Muscle of leg (tissue), 3 donors: ENCODE measurements at regions not wholly inside any gene's neighbourhood (a gene's known extent, or its start where the extent isn't known, plus 50 kb on each side); places are given as distances from the start of the nearest gene placed in this dataset.

ENCODE experiments used
- DNase-seq: peaks from one replicate; pipeline ENCODE4 v3.0.0; 2013
- H3K27ac ChIP-seq: one replicate; pipeline ENCODE4 v1.5.1; 2013; ENCODE audit warnings: mild to moderate bottlenecking, low read length, control low read depth
- H3K27me3 ChIP-seq: one replicate; pipeline ENCODE4 v1.6.1; 2013; ENCODE audit warnings: low read length; ENCODE audit not compliant: control insufficient read depth, insufficient read depth
- H3K36me3 ChIP-seq: one replicate; pipeline ENCODE4 v1.6.1; 2013; ENCODE audit warnings: low read length; ENCODE audit not compliant: control insufficient read depth, insufficient read depth
- H3K4me1 ChIP-seq: one replicate; pipeline ENCODE4 v1.6.1; 2013; ENCODE audit warnings: low read length; ENCODE audit not compliant: control insufficient read depth, insufficient read depth
- H3K4me3 ChIP-seq: one replicate; pipeline ENCODE4 v1.5.1; 2013; ENCODE audit warnings: low read length, control low read depth
- H3K9me3 ChIP-seq: replicated peaks from 2 replicates; pipeline ENCODE4 v1.6.1; 2013; ENCODE audit warnings: low read depth, low read length; ENCODE audit not compliant: control insufficient read depth
- WGBS: methylation state at CpG from one replicate; pipeline ENCODE4 v1.1.5; 2013; ENCODE audit warnings: missing lambda C conversion rate; ENCODE audit not compliant: insufficient coverage; 5-methylcytosine and 5-hydroxymethylcytosine counted together

DNA sequence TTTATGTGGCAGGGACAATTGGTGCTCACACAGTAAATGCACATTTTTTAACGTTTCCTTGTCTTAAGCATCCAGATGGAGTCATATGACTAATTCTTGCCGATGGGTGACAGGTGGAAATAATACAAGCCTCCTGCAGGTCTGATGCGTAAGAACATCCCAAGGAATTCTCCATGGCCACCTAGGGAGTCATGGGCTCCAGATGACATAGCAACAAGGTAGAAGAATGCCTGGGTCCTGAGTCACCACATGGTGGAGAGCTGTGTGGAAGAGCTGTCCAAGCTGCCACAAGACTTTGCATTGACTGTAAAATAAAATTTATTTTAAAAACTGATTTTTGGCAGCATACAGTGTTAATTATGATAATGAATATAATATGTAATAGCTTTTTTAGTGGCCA, 77.0 kb upstream of the MAP3K7 start:
- no peak for DNase-seq
- Histone ChIP-seq H3K27ac (no peak overlapping the region), H3K9me3 (no peaks in the 10 kb centered on the region), H3K36me3 (no peaks in the 10 kb centered on the region), H3K4me1 (no peaks in the 10 kb centered on the region), H3K4me3 (no peak overlapping the region), H3K27me3 (no peaks in the 10 kb centered on the region)
- 100% methylated on average over 3 of the region's 3 CpGs for WGBS

DNA sequence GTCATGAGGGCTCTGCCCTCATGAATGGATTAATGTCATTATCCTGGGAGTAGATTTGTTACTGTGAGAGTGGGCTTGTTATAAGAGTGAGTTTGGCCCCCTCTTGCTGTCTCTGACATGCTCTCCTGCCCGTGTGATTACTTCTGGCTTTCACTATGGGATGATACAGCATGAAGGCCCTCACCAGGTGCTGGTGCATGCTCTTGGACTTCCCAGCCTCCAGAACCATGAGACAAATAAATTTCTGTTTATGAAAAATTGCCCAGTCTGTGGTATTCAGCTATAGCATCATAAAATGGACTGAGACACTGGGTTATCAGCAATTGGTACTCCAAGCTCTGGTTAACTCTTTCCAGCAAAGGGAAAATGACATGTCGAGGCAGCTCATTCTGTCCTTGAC, 76.2 kb upstream of the MAP3K7 start:
- H3K9me3 ChIP-seq = no peaks in the 10 kb centered on the region
- H3K4me1 ChIP-seq = no peaks in the 10 kb centered on the region
- no peak overlapping the region for H3K27ac ChIP-seq
- no peak for DNase-seq
- H3K4me3 ChIP-seq = no peak overlapping the region
- 100% methylated on average over 1 of the region's 2 CpGs for WGBS
- H3K27me3 ChIP-seq = no peaks in the 10 kb centered on the region
- no peaks in the 10 kb centered on the region for H3K36me3 ChIP-seq

DNA sequence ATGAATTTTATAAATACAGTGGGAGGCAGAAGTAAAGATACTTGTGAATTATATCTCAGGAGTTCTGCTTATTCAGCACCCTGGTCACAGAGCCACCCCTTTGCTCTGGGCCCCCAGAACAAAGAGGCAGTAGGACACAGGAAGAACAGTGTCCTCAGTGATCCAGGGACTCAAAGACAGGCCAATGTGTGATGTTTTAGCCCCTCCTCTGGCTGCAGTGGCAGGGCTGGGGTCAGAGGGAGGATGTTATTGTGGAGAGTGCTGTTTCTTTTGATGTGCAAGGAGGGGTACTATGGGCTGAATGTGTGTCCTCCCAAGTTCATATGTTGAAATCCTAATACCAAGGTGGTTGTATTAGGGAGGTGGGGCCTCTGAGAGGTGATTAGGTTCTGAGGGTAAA, 74.1 kb upstream of the MAP3K7 start:
- Histone ChIP-seq H3K36me3 (no peaks in the 10 kb centered on the region), H3K27ac (no peak overlapping the region), H3K27me3 (no peaks in the 10 kb centered on the region), H3K4me3 (no peak overlapping the region), H3K9me3 (no peaks in the 10 kb centered on the region), H3K4me1 (no peaks in the 10 kb centered on the region)
- no peak for DNase-seq

DNA sequence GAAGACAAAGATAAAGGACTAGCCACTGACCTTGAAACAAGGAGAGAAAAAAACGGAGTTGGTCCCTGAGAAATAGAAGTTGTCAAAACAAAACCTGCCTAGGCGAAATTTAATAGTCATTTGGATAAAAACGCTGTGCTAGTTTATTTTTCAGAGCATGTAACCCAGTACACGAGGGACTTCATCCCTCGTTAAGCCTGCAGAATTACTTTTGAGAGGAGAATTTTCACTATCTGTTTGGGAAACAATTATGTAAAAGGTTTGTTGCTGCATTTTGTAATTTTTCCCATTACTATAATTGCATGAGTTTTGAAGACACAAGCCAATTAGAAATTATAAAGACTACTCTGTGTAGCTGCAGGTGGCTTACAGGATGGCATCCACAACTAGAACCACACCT, 71.6 kb upstream of the MAP3K7 start:
- no peak overlapping the region for H3K4me3 ChIP-seq
- no peaks in the 10 kb centered on the region for H3K27me3 ChIP-seq
- 67% methylated on average over 3 of the region's 5 CpGs for WGBS
- no peaks in the 10 kb centered on the region for H3K9me3 ChIP-seq
- no peaks in the 10 kb centered on the region for H3K4me1 ChIP-seq
- H3K36me3 ChIP-seq = no peaks in the 10 kb centered on the region
- no peak for DNase-seq
- H3K27ac ChIP-seq = no peak overlapping the region

DNA sequence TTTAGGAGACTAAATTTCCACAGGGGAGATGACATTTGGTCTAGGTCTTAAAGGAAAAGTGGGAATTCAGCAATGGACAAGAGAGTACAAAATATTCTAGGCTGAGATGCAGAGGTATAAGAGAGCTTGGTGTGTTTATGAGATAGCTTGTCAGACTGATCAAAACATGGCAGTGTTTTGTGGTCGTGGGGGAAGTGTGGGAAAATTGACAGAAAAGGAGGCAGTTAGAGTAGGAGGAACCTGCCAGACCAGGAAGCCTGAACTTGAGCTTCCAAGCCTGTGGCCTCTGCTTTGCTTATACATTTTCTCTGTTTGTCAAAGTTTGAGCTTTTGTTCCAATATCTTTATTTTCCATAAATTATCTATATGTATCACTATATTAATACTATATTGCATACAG, 69.5 kb upstream of the MAP3K7 start:
- Histone ChIP-seq H3K4me1 (no peaks in the 10 kb centered on the region), H3K27me3 (no peaks in the 10 kb centered on the region), H3K27ac (no peak overlapping the region), H3K9me3 (no peaks in the 10 kb centered on the region), H3K36me3 (no peaks in the 10 kb centered on the region), H3K4me3 (no peak overlapping the region)
- DNase-seq = no peak
- WGBS = 56% methylated on average over 1 of the region's 1 CpG

DNA sequence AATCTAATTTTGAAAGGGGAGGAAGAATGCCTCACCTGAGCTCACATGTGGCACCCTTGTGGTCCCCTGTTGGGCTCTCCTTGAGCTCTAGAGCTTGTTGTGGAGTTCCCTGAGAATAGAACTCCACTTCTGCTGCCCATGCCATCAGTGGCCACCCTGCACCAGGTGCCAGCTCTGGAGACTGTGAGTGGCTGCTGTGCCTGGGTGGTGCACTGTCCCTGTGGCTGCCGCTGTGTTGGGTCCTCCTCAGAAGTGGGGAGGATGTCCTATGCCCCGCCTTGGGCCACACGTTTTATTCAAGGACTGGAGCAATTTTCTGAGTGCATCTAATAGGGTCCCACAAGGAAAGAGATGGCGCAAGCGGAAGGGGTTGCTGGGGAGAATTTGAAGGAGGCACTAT, 67.9 kb upstream of the MAP3K7 start:
- H3K27ac ChIP-seq = no peak overlapping the region

DNA sequence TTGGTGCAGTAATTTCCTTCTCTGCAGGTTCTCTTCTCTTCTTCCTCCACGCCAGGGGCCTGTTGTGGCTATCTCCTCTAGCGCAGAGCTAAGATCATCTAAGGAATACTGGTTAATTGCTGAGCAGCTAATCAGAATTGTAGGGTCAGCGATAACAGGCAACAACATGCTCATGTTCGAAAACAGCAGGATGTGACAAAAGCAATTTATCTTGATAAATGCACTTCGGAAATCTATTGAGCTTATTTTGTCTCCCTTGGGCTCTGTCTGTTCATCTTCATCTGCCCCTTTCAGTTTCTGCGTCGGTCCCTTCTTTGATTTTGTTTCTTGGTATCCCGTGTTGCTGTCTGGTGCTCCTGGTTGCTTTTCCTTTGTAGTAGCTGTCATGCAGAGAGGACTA, 67.3 kb upstream of the MAP3K7 start:
- Histone ChIP-seq H3K9me3 (no peaks in the 10 kb centered on the region), H3K4me1 (no peaks in the 10 kb centered on the region), H3K4me3 (no peak overlapping the region), H3K36me3 (no peaks in the 10 kb centered on the region), H3K27me3 (no peaks in the 10 kb centered on the region), H3K27ac (no peak overlapping the region)
- DNase-seq = no peak
- 58% methylated on average over 4 of the region's 8 CpGs for WGBS

More for the DNA sequence above, 67.9 kb upstream of the MAP3K7 start:
- H3K9me3 ChIP-seq = no peaks in the 10 kb centered on the region
- H3K27me3 ChIP-seq = no peaks in the 10 kb centered on the region
- no peak for DNase-seq
- H3K4me1 ChIP-seq = no peaks in the 10 kb centered on the region
- H3K36me3 ChIP-seq = no peaks in the 10 kb centered on the region
- no peak overlapping the region for H3K4me3 ChIP-seq
- 82% methylated on average over 3 of the region's 5 CpGs for WGBS

DNA sequence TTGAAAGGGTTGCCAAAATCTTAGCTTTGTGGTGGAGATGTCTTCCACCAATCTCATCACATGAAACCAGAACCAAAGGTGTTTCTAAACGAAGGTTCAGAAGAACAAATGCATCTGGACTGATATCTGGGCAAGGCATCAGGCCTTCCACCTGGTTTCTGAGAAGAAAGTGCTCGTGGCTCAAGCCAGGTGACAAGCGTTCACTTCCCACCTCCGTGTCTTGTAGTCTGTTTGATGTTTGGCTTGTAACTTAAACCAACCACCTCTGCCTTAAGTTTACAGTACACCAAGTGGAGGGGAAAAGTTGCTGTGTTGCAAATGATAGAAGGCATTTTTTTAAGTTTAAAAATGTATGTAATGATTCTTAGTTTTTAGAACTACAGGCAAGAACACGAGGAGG, 66.9 kb upstream of the MAP3K7 start:
- Histone ChIP-seq H3K36me3 (no peaks in the 10 kb centered on the region), H3K27me3 (no peaks in the 10 kb centered on the region), H3K4me3 (no peak overlapping the region), H3K9me3 (no peaks in the 10 kb centered on the region), H3K4me1 (no peaks in the 10 kb centered on the region), H3K27ac (no peak overlapping the region)
- no peak for DNase-seq
- WGBS = no CpG with 5 or more reads among the region's 5 CpGs

DNA sequence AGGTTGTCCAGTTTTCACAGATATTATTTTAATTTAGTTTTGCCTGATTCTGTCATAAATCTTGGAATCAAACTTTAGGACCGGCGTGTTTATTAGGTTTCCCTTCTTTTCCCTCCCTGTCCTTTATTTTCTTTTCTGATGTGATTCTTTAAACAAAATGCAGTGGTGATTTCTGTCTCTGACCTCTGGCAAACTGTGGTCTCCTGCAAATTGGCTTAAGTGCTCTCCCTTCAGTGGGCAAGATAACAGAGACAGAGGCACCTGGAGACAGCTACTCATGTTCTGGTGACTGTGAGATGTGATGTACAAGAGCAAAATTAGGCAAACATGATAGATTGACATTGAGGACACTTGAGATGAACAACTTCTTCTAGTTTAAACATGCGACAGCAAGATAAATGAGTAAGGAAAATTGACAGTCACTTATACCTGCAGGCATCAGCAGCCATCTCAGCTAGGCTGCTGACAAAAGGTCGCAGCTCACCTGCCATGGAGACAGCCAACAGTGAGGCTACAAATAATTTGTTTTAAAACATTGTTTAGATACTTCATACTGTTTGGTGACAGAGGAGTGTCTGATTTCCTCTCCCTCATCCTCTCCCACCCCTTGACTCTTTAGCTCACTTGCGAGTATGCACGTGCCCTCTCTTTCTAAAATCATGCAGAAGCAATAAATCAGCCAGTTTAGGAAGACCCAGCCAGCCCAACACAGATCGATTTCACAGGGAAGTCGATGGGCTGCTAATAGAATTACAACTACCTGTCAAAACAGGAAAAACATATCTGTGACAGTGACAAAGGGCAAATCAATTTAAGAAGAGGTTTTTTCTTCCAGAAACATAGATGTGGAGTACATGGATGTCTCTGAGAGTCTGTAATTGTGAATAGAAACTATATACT, 63.4 kb upstream of the MAP3K7 start:
- WGBS = 35% methylated on average over 2 of the region's 8 CpGs
- Histone ChIP-seq H3K9me3 (no peaks in the 10 kb centered on the region), H3K4me1 (no peaks in the 10 kb centered on the region), H3K36me3 (no peaks in the 10 kb centered on the region), H3K4me3 (no peak overlapping the region), H3K27me3 (no peaks in the 10 kb centered on the region), H3K27ac (no peak overlapping the region)
- DNase-seq = no peak

DNA sequence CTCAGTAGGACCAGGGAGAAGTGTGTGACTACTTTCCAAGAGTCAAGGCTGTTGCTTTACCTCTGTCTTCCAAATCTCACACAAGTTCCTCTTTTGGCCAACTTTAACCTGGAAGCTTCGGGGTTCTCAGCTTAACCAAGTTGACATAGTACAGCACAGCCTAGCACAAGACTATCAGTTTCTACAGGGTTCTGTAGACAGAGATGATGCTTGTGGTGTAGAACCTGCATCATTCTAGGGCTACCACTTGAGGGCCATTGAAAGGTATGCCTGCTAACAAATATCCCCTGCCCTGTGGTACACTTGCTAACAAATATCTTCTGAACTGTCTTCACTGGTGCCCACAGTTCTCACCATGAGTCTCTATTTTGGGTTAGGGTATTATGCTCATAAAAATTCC, 62.0 kb upstream of the MAP3K7 start:
- Histone ChIP-seq H3K4me3 (no peak overlapping the region), H3K27me3 (no peaks in the 10 kb centered on the region), H3K36me3 (no peaks in the 10 kb centered on the region), H3K27ac (no peak overlapping the region), H3K9me3 (no peaks in the 10 kb centered on the region), H3K4me1 (no peaks in the 10 kb centered on the region)
- WGBS = no CpG with 5 or more reads among the region's 1 CpG
- no peak for DNase-seq

DNA sequence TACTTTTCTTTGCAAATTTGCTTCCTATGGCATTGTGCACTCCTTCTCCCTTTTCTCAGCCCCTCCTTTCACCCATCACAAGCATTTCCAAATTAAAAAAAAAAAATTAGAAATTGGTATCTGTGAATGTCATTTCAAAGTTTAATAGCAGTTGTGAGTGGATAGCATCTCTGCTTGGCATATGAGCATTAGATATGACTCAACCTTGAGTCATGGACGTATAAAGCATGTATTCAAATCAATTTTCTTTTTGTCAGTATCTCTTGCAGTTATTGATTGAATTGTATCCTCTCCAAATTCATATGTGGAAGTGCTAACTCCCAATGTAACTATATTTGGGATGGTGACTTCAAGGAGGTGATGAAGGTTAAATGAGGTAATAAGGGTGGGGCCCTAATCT, 60.1 kb upstream of the MAP3K7 start:
- no peaks in the 10 kb centered on the region for H3K4me1 ChIP-seq

More for the DNA sequence above, 60.1 kb upstream of the MAP3K7 start:
- Histone ChIP-seq H3K9me3 (no peaks in the 10 kb centered on the region), H3K4me3 (no peak overlapping the region), H3K36me3 (no peaks in the 10 kb centered on the region), H3K27ac (no peak overlapping the region), H3K27me3 (no peaks in the 10 kb centered on the region)
- WGBS = no CpG with 5 or more reads among the region's 1 CpG
- no peak for DNase-seq
